Osteocyte (in vitro differentiated cells): ENCODE measurements at regions not wholly inside any gene's neighbourhood (a gene's known extent, or its start where the extent isn't known, plus 50 kb on each side); places are given as distances from the start of the nearest gene placed in this dataset.

Source experiments
- DNase-seq: peaks from one replicate; pipeline ENCODE4 v3.0.0; 2021; ENCODE audit warnings: mixed read lengths; ENCODE audit not compliant: unreplicated experiment; ENCODE audit errors: extremely low spot score
- H3K27ac Mint-ChIP-seq: one replicate; pipeline ENCODE4 v1.8.0; 2021; ENCODE audit warnings: mild to moderate bottlenecking, mixed read lengths; ENCODE audit not compliant: unreplicated experiment
- H3K27me3 Mint-ChIP-seq: one replicate; pipeline ENCODE4 v1.8.0; 2021; ENCODE audit warnings: mixed read lengths; ENCODE audit not compliant: unreplicated experiment
- H3K36me3 Mint-ChIP-seq: one replicate; pipeline ENCODE4 v1.8.0; 2021; ENCODE audit warnings: mixed read lengths; ENCODE audit not compliant: unreplicated experiment
- H3K4me1 Mint-ChIP-seq: one replicate; pipeline ENCODE4 v1.8.0; 2021; ENCODE audit warnings: mixed read lengths; ENCODE audit not compliant: unreplicated experiment
- H3K4me3 Mint-ChIP-seq: one replicate; pipeline ENCODE4 v1.8.0; 2021; ENCODE audit warnings: mild to moderate bottlenecking, moderate library complexity, mixed read lengths; ENCODE audit not compliant: unreplicated experiment
- H3K9me3 Mint-ChIP-seq: one replicate; pipeline ENCODE4 v1.8.0; 2021; ENCODE audit warnings: mixed read lengths; ENCODE audit not compliant: unreplicated experiment
- CTCF ChIP-seq: fragments of 200-600 bp; sonication (generic); IDR thresholded peaks from 2 replicates; pipeline ENCODE4 v1.5.0; 2021; ENCODE audit warnings: antibody characterized with exemption, mild to moderate bottlenecking, moderate library complexity

- Mint-ChIP-seq H3K27me3 (peaks cover 8% of the 10 kb centered on the region), H3K36me3 (no peaks in the 10 kb centered on the region), H3K4me1 (peaks cover 10% of the 10 kb centered on the region), H3K27ac (no peak overlapping the region), H3K4me3 (no peak overlapping the region), H3K9me3 (no peaks in the 10 kb centered on the region)
- TF ChIP-seq CTCF: no peak
- DNase-seq: no peak
Observed at GRCh38 chr13:91024157-91024792, 323.2 kb upstream of the MIR17HG start.

- Mint-ChIP-seq H3K27ac (no peak overlapping the region), H3K4me1 (peaks cover 10% of the 10 kb centered on the region), H3K9me3 (no peaks in the 10 kb centered on the region), H3K36me3 (no peaks in the 10 kb centered on the region), H3K27me3 (peaks cover 10% of the 10 kb centered on the region), H3K4me3 (no peak overlapping the region)
- no peak for TF ChIP-seq CTCF
- no peak for DNase-seq
Observed at GRCh38 chr13:91025442-91025841, 322.0 kb upstream of the MIR17HG start.

- Mint-ChIP-seq H3K9me3 (no peaks in the 10 kb centered on the region), H3K4me1 (no peaks in the 10 kb centered on the region), H3K36me3 (no peaks in the 10 kb centered on the region)
Observed at GRCh38 chr13:91031508-91031907, 316.0 kb upstream of the MIR17HG start.

GRCh38 chr13:91032104-91032503 is 315.4 kb upstream of the MIR17HG start:
- no peak for DNase-seq
- Mint-ChIP-seq H3K4me3 (no peak overlapping the region), H3K27ac (no peak overlapping the region), H3K27me3 (peaks cover 14% of the 10 kb centered on the region), H3K9me3 (no peaks in the 10 kb centered on the region), H3K4me1 (no peaks in the 10 kb centered on the region), H3K36me3 (no peaks in the 10 kb centered on the region)
- no peak for TF ChIP-seq CTCF

More at GRCh38 chr13:91031508-91031907, 316.0 kb upstream of the MIR17HG start:
- DNase-seq: no peak
- H3K4me3 Mint-ChIP-seq: no peak overlapping the region
- no peak for TF ChIP-seq CTCF
- peaks cover 14% of the 10 kb centered on the region for H3K27me3 Mint-ChIP-seq
- no peak overlapping the region for H3K27ac Mint-ChIP-seq

GRCh38 chr13:91036886-91037285 is 310.6 kb upstream of the MIR17HG start:
- no peak for DNase-seq
- Mint-ChIP-seq H3K36me3 (no peaks in the 10 kb centered on the region), H3K27me3 (no peaks in the 10 kb centered on the region), H3K4me3 (no peak overlapping the region), H3K27ac (no peak overlapping the region), H3K4me1 (no peaks in the 10 kb centered on the region), H3K9me3 (no peaks in the 10 kb centered on the region)
- TF ChIP-seq CTCF: no peak
